Cardiac fibroblast (primary cell): ENCODE measurements at regions not wholly inside any gene's neighbourhood (a gene's known extent, or its start where the extent isn't known, plus 50 kb on each side); places are given as distances from the start of the nearest gene placed in this dataset.

Experiments
- DNase-seq, 2 donors: peaks; one replicate each; pipeline versions ENCODE4 v3.0.0 to v3.0.0-alpha.2; 2010; ENCODE audit warnings: low read depth in 2 of 2
- H3K4me3 ChIP-seq, 2 donors: replicated peaks in 1 of 2; 1 replicate in 1 of 2; 2 replicates in 1 of 2; pipeline ENCODE4 v1.5.1; 2011; ENCODE audit warnings: low read depth in 2 of 2, low read length in 2 of 2, mild to moderate bottlenecking in 2 of 2, moderate library complexity in 1 of 2
- TF ChIP-seq, protein P1 (sequence below): IDR thresholded peaks from one replicate; pipeline ENCODE4 v1.5.1; 2011; ENCODE audit warnings: low read depth, mild to moderate bottlenecking, low read length, inconsistent platforms

GRCh38 chr4:83862471-83862870 is 326.6 kb downstream of the GPAT3 start:
- DNase-seq = peak; percentile 9 to 50
- TF ChIP-seq, protein P1, sequence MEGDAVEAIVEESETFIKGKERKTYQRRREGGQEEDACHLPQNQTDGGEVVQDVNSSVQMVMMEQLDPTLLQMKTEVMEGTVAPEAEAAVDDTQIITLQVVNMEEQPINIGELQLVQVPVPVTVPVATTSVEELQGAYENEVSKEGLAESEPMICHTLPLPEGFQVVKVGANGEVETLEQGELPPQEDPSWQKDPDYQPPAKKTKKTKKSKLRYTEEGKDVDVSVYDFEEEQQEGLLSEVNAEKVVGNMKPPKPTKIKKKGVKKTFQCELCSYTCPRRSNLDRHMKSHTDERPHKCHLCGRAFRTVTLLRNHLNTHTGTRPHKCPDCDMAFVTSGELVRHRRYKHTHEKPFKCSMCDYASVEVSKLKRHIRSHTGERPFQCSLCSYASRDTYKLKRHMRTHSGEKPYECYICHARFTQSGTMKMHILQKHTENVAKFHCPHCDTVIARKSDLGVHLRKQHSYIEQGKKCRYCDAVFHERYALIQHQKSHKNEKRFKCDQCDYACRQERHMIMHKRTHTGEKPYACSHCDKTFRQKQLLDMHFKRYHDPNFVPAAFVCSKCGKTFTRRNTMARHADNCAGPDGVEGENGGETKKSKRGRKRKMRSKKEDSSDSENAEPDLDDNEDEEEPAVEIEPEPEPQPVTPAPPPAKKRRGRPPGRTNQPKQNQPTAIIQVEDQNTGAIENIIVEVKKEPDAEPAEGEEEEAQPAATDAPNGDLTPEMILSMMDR = no peak
- no peak overlapping the region for H3K4me3 ChIP-seq

GRCh38 chr4:83860200-83860599 is 324.3 kb downstream of the GPAT3 start:
- H3K4me3 ChIP-seq = no peak overlapping the region
- DNase-seq = no peak
- TF ChIP-seq, protein P1 = no peak

GRCh38 chr4:83858131-83858530 is 322.2 kb downstream of the GPAT3 start:
- TF ChIP-seq, protein P1 = no peak
- no peak for DNase-seq

GRCh38 chr4:83855044-83855443 is 319.1 kb downstream of the GPAT3 start:
- H3K4me3 ChIP-seq = no peak overlapping the region
- TF ChIP-seq, protein P1 = no peak
- peak; percentile 81 to 98 for DNase-seq

More at GRCh38 chr4:83858131-83858530, 322.2 kb downstream of the GPAT3 start:
- H3K4me3 ChIP-seq = no peak overlapping the region

DNA sequence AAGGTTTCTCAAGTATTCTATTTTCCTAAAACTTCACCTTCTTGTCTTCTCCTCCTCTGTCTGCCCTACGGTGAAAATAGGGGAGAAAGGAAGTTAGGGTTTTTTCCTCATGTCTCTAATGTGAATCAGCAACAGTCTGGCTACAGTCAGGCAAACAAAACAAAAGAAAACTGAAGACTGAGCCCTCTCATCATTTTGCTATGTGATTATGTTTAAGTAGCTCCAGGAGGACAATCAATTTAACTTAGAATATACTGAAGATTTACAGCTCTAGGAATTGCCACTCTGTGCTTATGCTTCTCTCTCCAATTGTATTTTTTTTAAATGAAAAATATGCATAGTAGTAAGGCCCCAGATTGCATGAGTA is 316.2 kb downstream of the GPAT3 start:
- no peak overlapping the region for H3K4me3 ChIP-seq
- peak in 1 of 2 donors; percentile 89 for DNase-seq
- TF ChIP-seq, protein P1 = no peak

GRCh38 chr4:83851261-83852084 is 315.6 kb downstream of the GPAT3 start:
- no peak overlapping the region for H3K4me3 ChIP-seq
- peak in 1 of 2 donors; percentile 69 for DNase-seq
- TF ChIP-seq, protein P1 = no peak

- TF ChIP-seq, protein P1 = no peak
- H3K4me3 ChIP-seq = no peak overlapping the region
- peak in 1 of 2 donors; percentile 63 for DNase-seq
These were observed 314.5 kb downstream of the GPAT3 start for GRCh38 chr4:83850435-83850834.
